Stimulated activated CD4-positive, alpha-beta T cell treated with anti-CD3 and anti-CD28 coated beads, Interleukin-4, amount 100 ng/mL, for 48 hours (primary cell): ENCODE measurements at regions not wholly inside any gene's neighbourhood (a gene's known extent, or its start where the extent isn't known, plus 50 kb on each side); places are given as distances from the start of the nearest gene placed in this dataset.
"Not testable (repeated sequence)": the region's sequence is repeated elsewhere in the genome, so short reads cannot be mapped to it uniquely, and the experiment has no call there.

ENCODE experiments used
- DNase-seq, 2 donors: peaks; one replicate each; pipeline ENCODE4 v3.0.0-alpha.2; 2020; ENCODE audit warnings: low read depth in 2 of 2

DNA sequence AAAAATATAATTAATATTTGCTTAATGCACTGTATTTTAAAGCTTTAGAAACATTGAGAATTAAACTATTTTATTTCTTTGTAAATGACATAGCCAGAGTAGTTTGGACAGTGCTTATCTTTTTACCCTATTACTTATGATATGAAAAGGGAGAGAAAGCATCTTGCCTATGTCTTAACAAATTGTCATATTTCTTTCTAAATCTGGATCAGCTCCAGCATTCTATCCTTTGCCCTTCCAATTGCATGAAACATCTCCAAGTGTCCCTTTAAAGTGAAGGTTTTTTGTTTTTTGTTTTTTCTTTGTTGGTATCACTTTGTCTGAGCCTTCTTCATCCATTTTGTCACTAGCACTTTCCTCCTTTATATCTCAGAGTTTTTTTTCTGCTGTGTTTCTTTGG, 511.6 kb upstream of the FAM174A start:
- no peak for DNase-seq

DNA sequence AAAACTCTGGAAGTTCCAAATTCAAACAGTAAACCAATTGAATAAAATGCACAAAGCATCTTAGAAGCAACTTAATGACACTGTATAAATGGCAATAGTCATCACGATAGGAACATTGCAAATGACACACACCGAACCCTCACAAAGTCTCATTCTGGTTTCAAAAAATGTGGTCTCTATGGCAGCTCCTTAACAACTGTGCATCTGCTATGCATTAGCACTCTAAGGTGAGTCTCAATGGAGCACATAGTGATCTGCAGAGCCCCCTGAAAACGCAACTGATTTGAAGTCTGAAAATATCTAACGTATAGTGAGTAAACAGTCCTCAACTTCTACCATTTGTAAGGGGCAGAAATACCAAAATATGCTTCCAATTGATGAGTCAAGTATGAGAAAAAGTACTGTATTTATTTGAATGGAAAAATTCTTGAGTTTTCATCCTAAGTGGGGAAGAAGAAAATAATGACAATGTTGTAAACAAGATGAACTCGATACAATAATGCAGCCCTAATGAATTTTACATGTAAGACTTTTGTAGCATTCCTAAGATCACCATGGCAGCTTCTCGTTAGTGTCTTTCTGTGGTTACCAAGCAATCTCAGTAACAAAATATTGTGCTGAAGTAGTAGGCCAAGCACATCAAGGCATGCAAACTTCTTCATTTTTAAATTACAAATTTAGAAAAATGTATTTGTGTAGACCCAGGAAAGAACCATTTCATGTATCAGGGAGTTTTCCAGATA, 517.5 kb upstream of the FAM174A start:
- DNase-seq, result no peak

DNA sequence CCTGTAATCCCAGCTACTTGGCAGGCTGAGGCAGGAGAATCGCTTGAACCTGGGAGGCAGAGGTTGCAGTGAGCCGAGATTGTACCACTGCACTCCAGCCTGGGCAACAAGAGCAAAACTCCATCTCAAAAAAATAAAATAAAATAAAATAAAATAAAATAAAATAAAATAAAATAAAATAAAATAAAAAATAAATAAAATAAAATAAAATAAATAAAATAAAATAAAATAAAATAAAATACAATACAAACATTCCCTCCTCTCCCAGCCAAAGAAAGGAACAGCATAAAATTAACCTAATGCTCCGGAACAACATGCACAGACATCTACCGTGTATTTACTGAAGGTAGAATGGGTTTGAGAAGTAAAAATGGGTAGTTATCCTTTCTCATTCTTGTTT, 521.9 kb upstream of the FAM174A start:
- not testable (repeated sequence) for DNase-seq

GRCh38 chr5:100011160-100011559, 524.0 kb upstream of the FAM174A start:
- DNase-seq, result not testable (repeated sequence)

DNA sequence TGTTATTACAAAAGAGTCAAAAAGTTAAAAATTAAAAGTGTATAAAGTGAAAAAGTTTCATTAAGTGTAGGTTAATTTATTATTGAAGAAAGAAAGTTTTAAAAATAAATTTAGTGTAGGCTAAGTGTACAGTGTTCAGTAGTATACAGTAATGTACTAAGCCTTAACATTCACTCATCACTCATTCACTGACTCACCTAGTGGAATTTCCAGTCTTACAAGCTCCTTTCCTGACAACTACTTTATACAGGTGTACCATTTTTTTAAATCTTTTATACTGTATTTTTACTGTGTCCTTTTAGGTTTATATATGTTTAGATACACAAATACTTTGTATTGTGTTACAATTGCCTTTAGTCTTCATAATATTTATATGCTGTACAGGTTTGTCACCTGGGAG, 530.2 kb upstream of the FAM174A start:
- no peak for DNase-seq

DNA sequence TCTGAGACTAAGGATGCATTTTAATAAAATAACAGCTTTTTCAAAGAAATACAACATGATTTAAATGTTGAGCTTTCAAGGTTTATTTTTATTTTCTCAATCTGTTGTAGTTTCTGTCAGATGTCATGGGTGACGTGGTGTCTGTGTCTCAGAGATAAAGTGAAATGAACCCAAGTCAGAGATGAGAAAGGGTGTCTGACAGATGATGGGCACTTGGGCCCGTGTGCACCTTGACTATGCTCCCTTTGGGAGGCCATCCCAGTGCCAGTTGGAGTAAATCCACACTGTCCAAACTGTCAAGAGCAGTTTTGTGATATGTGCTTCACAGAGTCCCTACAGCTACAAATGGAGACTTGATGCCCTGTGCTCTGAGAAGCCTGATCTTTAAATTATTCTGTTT, 536.9 kb upstream of the FAM174A start:
- DNase-seq, result no peak

DNA sequence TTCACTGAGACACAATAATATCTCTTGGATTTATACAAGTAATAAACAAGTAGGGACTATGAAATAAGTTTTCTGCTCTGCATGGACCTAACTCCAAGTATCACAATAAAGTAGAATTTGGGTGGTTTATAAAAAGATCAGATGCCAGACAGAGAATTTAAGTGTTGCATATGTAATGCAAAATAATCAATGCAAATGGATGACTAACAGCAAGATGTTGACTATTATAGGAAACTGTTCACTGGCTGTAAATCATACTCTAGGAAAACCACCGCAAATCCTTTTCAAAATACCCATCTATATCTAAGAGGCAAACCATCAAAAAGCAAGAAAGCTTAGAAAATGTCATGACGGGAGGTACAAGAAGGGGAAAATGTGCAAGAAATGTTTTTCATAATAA, 539.8 kb upstream of the FAM174A start:
- no peak for DNase-seq

GRCh38 chr5:99973779-99974178, 561.4 kb upstream of the FAM174A start:
- DNase-seq, result no peak

DNA sequence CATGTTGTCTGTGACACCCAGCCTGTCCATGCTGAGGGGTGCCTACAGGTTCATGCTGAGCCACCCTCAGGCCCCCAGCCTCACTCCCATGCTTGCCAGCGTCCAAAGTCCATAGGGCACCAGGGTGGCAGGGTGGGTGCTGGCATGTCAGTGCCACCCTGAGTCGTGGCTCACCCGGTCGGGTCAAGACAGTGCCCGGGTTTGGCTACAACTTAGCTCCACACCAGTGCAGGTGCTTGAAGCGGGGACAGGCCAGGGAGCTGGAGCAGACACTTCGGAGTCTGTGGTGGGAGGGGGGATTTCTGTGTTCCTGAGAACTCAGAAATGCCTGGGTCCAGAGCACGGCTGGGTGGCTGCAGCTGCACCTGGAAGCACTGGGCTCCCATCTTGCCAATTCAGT, 579.2 kb upstream of the FAM174A start:
- no peak for DNase-seq

DNA sequence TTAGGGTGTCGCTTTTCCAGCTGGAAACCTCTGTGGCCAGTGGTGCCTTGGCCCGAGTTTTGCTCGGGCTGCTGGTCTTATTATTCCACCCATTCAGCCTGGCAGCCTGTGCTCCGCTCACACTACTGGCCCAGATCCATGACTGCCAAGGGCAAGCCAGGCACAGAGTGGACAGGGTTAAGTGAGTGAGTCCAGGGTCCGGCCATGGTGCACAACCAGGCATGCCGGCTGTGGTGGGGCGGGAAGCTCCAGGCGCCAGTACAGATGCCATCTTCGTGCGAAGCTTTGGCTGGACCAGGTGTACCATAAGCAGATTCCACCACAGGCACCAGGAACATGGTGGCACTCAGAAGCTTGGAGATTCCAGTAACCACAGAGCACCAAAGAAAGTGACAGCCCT, 580.2 kb upstream of the FAM174A start:
- DNase-seq, result no peak

DNA sequence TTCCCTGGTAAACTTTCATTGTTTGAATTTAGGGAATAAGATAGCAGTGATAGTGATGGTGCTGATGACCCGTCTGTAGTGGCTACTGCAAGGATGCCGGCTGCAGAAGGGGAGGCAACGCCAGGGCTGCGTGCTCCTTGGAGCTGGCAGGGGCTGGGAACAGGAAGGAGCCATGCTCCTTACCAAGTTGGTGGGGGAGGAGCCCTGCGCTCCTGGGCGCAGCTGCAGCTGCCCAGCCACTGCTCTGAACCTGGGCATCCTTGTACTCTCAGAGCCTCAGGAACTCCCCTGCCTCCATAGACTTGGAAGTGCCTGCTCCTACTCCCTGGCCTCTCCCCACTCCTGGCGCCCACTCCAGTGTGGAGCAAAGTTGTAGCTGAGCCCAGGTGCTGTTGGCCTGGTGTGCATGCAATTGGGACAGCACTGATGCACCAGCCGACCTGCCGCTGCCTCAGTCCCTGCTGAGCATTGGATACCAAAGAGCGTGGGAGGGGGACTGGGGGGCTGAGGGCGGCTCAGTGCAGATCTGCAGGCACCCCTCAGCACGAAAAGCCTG, 585.1 kb upstream of the FAM174A start:
- DNase-seq, result no peak

- DNase-seq, result no peak
Measured at GRCh38 chr5:99949361-99949760, 585.8 kb upstream of the FAM174A start.

- no peak for DNase-seq
Measured at GRCh38 chr5:99948850-99949249, 586.3 kb upstream of the FAM174A start.

- DNase-seq, result no peak
Measured at GRCh38 chr5:99945478-99946442, 589.4 kb upstream of the FAM174A start.

- no peak for DNase-seq
Measured at GRCh38 chr5:99940540-99940939, 594.6 kb upstream of the FAM174A start.

DNA sequence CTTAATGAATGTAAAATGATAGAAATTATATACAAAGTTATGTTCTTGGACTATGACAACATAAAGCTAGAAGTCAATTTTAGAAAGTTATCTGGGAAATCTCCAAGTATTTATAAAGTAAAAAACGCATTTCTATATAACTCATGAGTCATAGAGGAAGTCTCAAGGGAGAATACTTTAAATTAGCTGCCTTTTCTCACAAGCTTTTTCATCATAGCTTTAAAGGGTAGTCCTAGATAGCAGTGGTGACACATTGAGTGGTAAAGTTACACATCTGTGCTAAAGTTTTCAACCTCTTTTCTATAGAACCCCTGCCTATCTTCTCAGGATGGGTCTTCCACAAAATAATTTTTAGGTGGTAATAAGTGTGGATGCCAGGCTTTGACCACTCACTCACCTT, 598.3 kb upstream of the FAM174A start:
- DNase-seq, result no peak

GRCh38 chr5:99929806-99930135, 605.4 kb upstream of the FAM174A start:
- DNase-seq, result no peak

GRCh38 chr5:99929067-99929805, 605.9 kb upstream of the FAM174A start:
- DNase-seq, result no peak

GRCh38 chr5:99928490-99928889, 606.7 kb upstream of the FAM174A start:
- no peak for DNase-seq

GRCh38 chr5:99926463-99926862, 608.7 kb upstream of the FAM174A start:
- no peak for DNase-seq

GRCh38 chr5:99922386-99922785, 612.8 kb upstream of the FAM174A start:
- DNase-seq, result no peak

DNA sequence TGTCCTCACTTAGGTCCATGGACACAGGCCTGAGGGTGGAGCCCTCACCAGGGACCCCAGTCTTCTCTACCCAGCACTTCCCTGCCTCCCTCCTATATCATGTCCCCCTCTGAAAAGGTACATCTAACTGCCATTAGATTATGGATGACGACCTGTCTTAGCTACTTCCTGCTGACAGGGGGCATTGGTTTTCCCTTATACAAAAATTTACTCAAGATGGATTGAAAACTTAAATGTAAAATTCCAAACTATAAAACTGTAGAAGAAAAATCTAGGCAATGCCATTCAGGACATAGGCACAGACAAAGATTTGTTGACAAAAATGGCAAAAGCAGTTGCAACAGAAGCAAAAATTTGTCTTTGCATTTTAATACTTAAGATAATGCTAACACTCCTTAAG, 623.2 kb upstream of the FAM174A start:
- DNase-seq, result no peak
